ENCODE measurements at regions not wholly inside any gene's neighbourhood (a gene's known extent, or its start where the extent isn't known, plus 50 kb on each side); places are given as distances from the start of the nearest gene placed in this dataset.
A peak's percentile ranks its signal among the peaks of the same experiment; 100 is the strongest.

GRCh38 chr9:27749838-27750237 is 176.6 kb upstream of the C9orf72 start (continued):
- TF ChIP-seq NANOG (IDR thresholded peaks at IDR 0.05; ENCODE audit: insufficient read depth, low read depth, low read length, poor library complexity, severe bottlenecking) = peak; percentile 79
- TF ChIP-seq CHD7 (IDR thresholded peaks at IDR 0.05; ENCODE audit: insufficient replicate concordance, low read length) = peak; percentile 84
- peak; percentile 82 for TF ChIP-seq ATF2 (IDR thresholded peaks at IDR 0.05; ENCODE audit: low read length)
- peak; percentile 55; the same call in 1 of the 2 replicates for TF ChIP-seq SP1 (IDR thresholded peaks at IDR 0.05; ENCODE audit: low read depth, low read length)
- peak; percentile 59 for TF ChIP-seq CEBPB (IDR thresholded peaks at IDR 0.05; ENCODE audit: low read depth, low read length)
- TF ChIP-seq CTBP2 (IDR thresholded peaks at IDR 0.05; ENCODE audit: borderline replicate concordance, insufficient read depth, insufficient read length, low read length) = peak; percentile 83
- TF ChIP-seq JUN (IDR thresholded peaks at IDR 0.05; ENCODE audit: low read depth, low read length) = peak; percentile 55; the same call in 1 of the 2 replicates
- TF ChIP-seq EP300 (IDR thresholded peaks at IDR 0.05; ENCODE audit: borderline replicate concordance in 1 of 2, low read depth in 2 of 2, low read length in 2 of 2) = peak in 1 of 2 experiments; percentile 92; a peak in 1 of 3 replicates
- peak; percentile 91 for TF ChIP-seq POU5F1 (IDR thresholded peaks at IDR 0.05; ENCODE audit: low read depth, low read length)
- TF ChIP-seq GTF2F1 (IDR thresholded peaks at IDR 0.05; ENCODE audit: borderline replicate concordance, low read depth, low read length) = no peak
